ENCODE measurements at regions not wholly inside any gene's neighbourhood (a gene's known extent, or its start where the extent isn't known, plus 50 kb on each side); places are given as distances from the start of the nearest gene placed in this dataset.

DNA sequence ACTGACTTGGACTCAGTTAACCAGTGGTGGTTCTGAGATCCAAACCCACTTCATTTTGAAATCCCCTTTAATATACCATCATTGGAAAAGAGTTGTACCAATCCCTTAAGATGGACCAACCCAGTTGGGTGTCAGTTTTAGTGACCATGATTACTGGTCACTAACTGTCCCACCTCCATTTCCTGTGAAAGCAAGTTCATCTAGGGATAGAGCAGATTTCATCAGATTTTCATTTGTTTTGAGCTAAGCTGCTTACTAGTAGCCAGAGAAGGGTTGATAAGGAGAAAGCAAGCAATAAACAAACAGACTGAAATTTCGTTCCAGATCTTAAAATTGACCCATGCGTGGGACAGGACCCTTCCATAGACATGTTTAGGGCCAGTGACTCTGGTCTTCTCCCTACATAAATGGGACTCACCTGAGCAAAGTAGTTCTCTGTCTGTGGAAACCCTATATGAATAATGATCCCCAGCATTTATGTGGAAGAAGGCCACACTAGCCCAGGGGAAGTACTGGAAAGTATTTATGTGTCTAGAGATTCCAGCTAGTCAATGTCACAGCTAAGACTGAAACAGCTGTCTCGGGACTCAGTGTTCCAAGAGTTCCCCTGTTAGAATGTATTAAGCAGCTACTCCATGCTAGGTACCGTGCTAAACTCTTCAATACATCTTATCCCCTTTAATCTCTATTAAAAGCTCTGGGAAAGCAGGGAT is 196.0 kb upstream of the BCL6 start (continued):
- no peak for TF ChIP-seq ATF2 (CRISPR knock-in tag; IDR thresholded peaks at IDR 0.05; ENCODE audit: borderline replicate concordance, low read depth)
- no peak for TF ChIP-seq FOXP4 (CRISPR knock-in tag; IDR thresholded peaks at IDR 0.05)
- no peak for TF ChIP-seq ZNF219 (CRISPR knock-in tag; IDR thresholded peaks at IDR 0.05; ENCODE audit: borderline replicate concordance)
- TF ChIP-seq ZNF281 (CRISPR knock-in tag; IDR thresholded peaks at IDR 0.05): no peak
- TF ChIP-seq NFYB (CRISPR knock-in tag; conservative IDR thresholded peaks at IDR 0.05; ENCODE audit: low read depth): no peak
- no peak for TF ChIP-seq PRRX2 (CRISPR knock-in tag; IDR thresholded peaks at IDR 0.05)
- TF ChIP-seq MXD4 (CRISPR knock-in tag; IDR thresholded peaks at IDR 0.05; ENCODE audit: borderline replicate concordance): no peak
- TF ChIP-seq JUN (CRISPR knock-in tag; IDR thresholded peaks at IDR 0.05): no peak

- H3K9me3 Mint-ChIP-seq: no peaks in the 10 kb centered on the region
- ATAC-seq: no peak
- H3K4me3 Mint-ChIP-seq: no peak overlapping the region
- no peak overlapping the region for H3K27ac Mint-ChIP-seq
- POLR2A ChIA-PET: no interaction called here
- no peak for TF ChIP-seq ZNF532 (CRISPR knock-in tag; IDR thresholded peaks at IDR 0.05; ENCODE audit: borderline replicate concordance)
- TF ChIP-seq, protein P1, sequence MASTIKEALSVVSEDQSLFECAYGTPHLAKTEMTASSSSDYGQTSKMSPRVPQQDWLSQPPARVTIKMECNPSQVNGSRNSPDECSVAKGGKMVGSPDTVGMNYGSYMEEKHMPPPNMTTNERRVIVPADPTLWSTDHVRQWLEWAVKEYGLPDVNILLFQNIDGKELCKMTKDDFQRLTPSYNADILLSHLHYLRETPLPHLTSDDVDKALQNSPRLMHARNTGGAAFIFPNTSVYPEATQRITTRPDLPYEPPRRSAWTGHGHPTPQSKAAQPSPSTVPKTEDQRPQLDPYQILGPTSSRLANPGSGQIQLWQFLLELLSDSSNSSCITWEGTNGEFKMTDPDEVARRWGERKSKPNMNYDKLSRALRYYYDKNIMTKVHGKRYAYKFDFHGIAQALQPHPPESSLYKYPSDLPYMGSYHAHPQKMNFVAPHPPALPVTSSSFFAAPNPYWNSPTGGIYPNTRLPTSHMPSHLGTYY (CRISPR knock-in tag; IDR thresholded peaks at IDR 0.05): no peak
- peaks cover 7% of the 10 kb centered on the region for H3K4me1 Mint-ChIP-seq
- CTCF ChIA-PET: interaction anchor here (0.6 to 2.4 kb wide), 7 partner anchors 20 to 1308 kb away, joined by 3 to 8 read pairs (median 5); no protein-coding TSS in a partner anchor
- no peak for DNase-seq (ENCODE audit: low spot score)
- no peaks in the 10 kb centered on the region; the same call in 1 of the 2 replicates for H3K27me3 Mint-ChIP-seq (ENCODE audit: low read depth)
- no peaks in the 10 kb centered on the region for H3K36me3 Mint-ChIP-seq
Observed at GRCh38 chr3:187941848-187942194, 196.6 kb upstream of the BCL6 start.

Measured in WTC11 (cell line).